GM23248 (cell line): ENCODE measurements at regions not wholly inside any gene's neighbourhood (a gene's known extent, or its start where the extent isn't known, plus 50 kb on each side); places are given as distances from the start of the nearest gene placed in this dataset.

Experiments used
- EZH2 ChIP-seq: fragments of 200-600 bp; sonication (generic); IDR thresholded peaks from 2 replicates; pipeline ENCODE4 v1.6.1; 2018; ENCODE audit warnings: antibody characterized with exemption, mild to moderate bottlenecking; ENCODE audit not compliant: insufficient read depth, poor library complexity, severe bottlenecking
- EZH2phosphoT487 ChIP-seq: fragments of 200-600 bp; sonication (generic); IDR thresholded peaks from 2 replicates; pipeline ENCODE4 v1.6.1; 2018; ENCODE audit warnings: antibody characterized with exemption, moderate library complexity, mild to moderate bottlenecking, low read depth; ENCODE audit not compliant: insufficient read depth

DNA sequence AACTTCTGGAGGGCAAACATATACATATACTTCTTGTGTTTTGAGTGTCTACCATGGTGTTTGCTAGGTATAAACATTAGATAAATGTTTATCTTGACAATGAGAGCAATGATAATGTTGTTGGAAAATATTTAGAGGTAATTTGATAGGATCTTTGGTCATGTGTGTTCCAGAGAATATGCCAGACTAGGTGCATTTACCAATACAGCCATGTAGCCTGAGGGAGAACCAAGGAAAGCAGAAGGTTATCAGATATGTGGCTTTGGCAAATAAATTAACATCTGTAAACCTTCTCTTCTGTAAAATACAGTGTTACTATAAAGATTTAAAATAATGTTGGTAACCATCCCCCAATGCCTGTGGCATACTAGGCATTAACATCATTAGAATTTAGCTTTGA is 226.8 kb downstream of the C11orf87 start:
- TF ChIP-seq EZH2 (no peak), EZH2phosphoT487 (no peak)
